ENCODE measurements at regions not wholly inside any gene's neighbourhood (a gene's known extent, or its start where the extent isn't known, plus 50 kb on each side); places are given as distances from the start of the nearest gene placed in this dataset.

GRCh38 chr2:188787021-188787657 is 187.0 kb upstream of the COL3A1 start:
- Histone ChIP-seq H3K9me3 (ENCODE audit: control insufficient read depth, insufficient read depth, low read depth, low read length) (no peaks in the 10 kb centered on the region), H3K4me3 (ENCODE audit: low read depth, low read length) (no peak overlapping the region), H3K27ac (ENCODE audit: extremely low read depth, low read depth, low read length) (no peak overlapping the region), H3K36me3 (ENCODE audit: control insufficient read depth in 2 of 2, insufficient read depth in 1 of 2, low read length in 2 of 2) (no peaks in the 10 kb centered on the region), H3K4me1 (ENCODE audit: control insufficient read depth, insufficient read depth, low read length) (no peaks in the 10 kb centered on the region)
- CTCF ChIA-PET: interaction anchor here (0.6 to 0.9 kb wide), 6 partner anchors 7 to 1901 kb away, joined by 3 read pairs; no protein-coding TSS in a partner anchor
- POLR2A ChIA-PET: no interaction called here
- TF ChIP-seq ZNF132 (tag by site-specific recombination; IDR thresholded peaks at IDR 0.05; ENCODE audit: borderline replicate concordance) (no peak), ZNF157 (tag by site-specific recombination; IDR thresholded peaks at IDR 0.05) (no peak), ZNF214 (tag by site-specific recombination; IDR thresholded peaks at IDR 0.05; ENCODE audit: borderline replicate concordance) (no peak), ZNF513 (tag by site-specific recombination; IDR thresholded peaks at IDR 0.05) (no peak), YY1 (tag by site-specific recombination; IDR thresholded peaks at IDR 0.05) (no peak), ZNF701 (tag by site-specific recombination; IDR thresholded peaks at IDR 0.05) (no peak), HOXC10 (CRISPR knock-in tag; IDR thresholded peaks at IDR 0.05) (no peak), ZNF398 (tag by site-specific recombination; IDR thresholded peaks at IDR 0.05) (no peak), ZNF174 (tag by site-specific recombination; IDR thresholded peaks at IDR 0.05) (no peak), ZNF837 (tag by site-specific recombination; IDR thresholded peaks at IDR 0.05) (no peak), ZNF488 (tag by site-specific recombination; IDR thresholded peaks at IDR 0.05) (no peak), ZFHX2 (tag by site-specific recombination; conservative IDR thresholded peaks at IDR 0.05) (no peak), ZNF18 (tag by site-specific recombination; IDR thresholded peaks at IDR 0.05) (no peak), ZNF202 (tag by site-specific recombination; IDR thresholded peaks at IDR 0.05; ENCODE audit: borderline replicate concordance) (no peak), ZNF548 (tag by site-specific recombination; IDR thresholded peaks at IDR 0.05) (no peak), ATF2 (tag by site-specific recombination; IDR thresholded peaks at IDR 0.05; ENCODE audit: low read depth) (no peak), ZBTB20 (tag by site-specific recombination; IDR thresholded peaks at IDR 0.05) (no peak), EGR2 (tag by site-specific recombination; IDR thresholded peaks at IDR 0.05; ENCODE audit: low read depth) (no peak), KLF17 (tag by site-specific recombination; IDR thresholded peaks at IDR 0.05) (no peak)
